HCT116 (cell line): ENCODE measurements at regions not wholly inside any gene's neighbourhood (a gene's known extent, or its start where the extent isn't known, plus 50 kb on each side); places are given as distances from the start of the nearest gene placed in this dataset.

Experiments used
- ATAC-seq: fragments of 200-7000 bp; cut with Tn5 transposase; 2 replicates; pipeline ENCODE4 v1.9.1; 2020; ENCODE audit warnings: mild to moderate bottlenecking, moderate library complexity
- BruUV-seq: library from RNA; stranded (reverse); fragments of 400-500 nt; replicated peaks from 2 replicates; lab custom pipeline; 2021; lab: Mats Ljungman, UMichigan
- CTCF ChIA-PET: fragments of 300-600 bp; sonication (Branson Sonifier 250); formaldehyde crosslinking; loops from one replicate; lab custom pipeline; 2021; ENCODE audit warnings: antibody characterized with exemption; lab: Charles Lee
- POLR2A ChIA-PET: fragments of 300-600, 350-600 bp; sonication (Branson Sonifier 250); formaldehyde crosslinking; loops from one replicate; lab custom pipeline; 2021; ENCODE audit warnings: antibody characterized with exemption; lab: Charles Lee
- RAD21 ChIA-PET, 2 experiments: fragments of 300-600 bp; sonication (Branson Sonifier 250); formaldehyde crosslinking; loops; one replicate each; lab custom pipeline; 2023; ENCODE audit warnings: low total read pairs in 2 of 2; ENCODE audit not compliant: uncharacterized antibody in 2 of 2, unreplicated experiment in 2 of 2, low non-redundant PET in 1 of 2; lab: Charles Lee
- DNase-seq: peaks from one replicate; pipeline ENCODE4 v3.0.0-alpha.2; 2010; ENCODE audit warnings: low read depth, low spot score
- H2AFZ ChIP-seq: fragments of 200-600 bp; shearing (Covaris generic), sonication (generic); 2 replicates; pipeline ENCODE4 v1.6.1; 2017; ENCODE audit warnings: low read depth, mixed run types, mixed read lengths, antibody characterized with exemption, low read length; ENCODE audit not compliant: poor library complexity, severe bottlenecking
- H3K27ac ChIP-seq: 2 replicates; pipeline ENCODE4 v1.5.1; 2012; ENCODE audit warnings: low read depth, low read length
- H3K27me3 ChIP-seq: fragments of 200-600 bp; sonication (generic); 2 replicates; pipeline ENCODE4 v1.6.1; 2016; ENCODE audit warnings: mixed run types, low read length, mixed read lengths; ENCODE audit not compliant: insufficient read depth
- H3K36me3 ChIP-seq, 2 experiments: fragments of 200-500 bp in 1 of 2; fragments of 200-600 bp in 1 of 2; sonication (Bioruptor generic) in 1 of 2; sonication (generic) in 1 of 2; 2 replicates each; pipeline versions ENCODE4 v1.5.1 to v1.6.1; 2014 to 2016; ENCODE audit warnings: low read length in 2 of 2, inconsistent platforms in 1 of 2, mixed read lengths in 1 of 2, mixed run types in 1 of 2; ENCODE audit not compliant: insufficient read depth in 2 of 2, control insufficient read depth in 1 of 2
- H3K4me1 ChIP-seq, 2 experiments: fragments of 200-600 bp in 1 of 2; sonication (generic) in 1 of 2; 2 replicates each; pipeline versions ENCODE4 v1.5.1 to v1.6.1; 2012 to 2017; ENCODE audit warnings: low read length in 2 of 2, inconsistent platforms in 1 of 2, mild to moderate bottlenecking in 1 of 2, mixed read lengths in 1 of 2, mixed run types in 1 of 2, moderate library complexity in 1 of 2; ENCODE audit not compliant: insufficient read depth in 2 of 2, control insufficient read depth in 1 of 2
- H3K4me2 ChIP-seq: fragments of 200-600 bp; sonication (generic); 2 replicates; pipeline ENCODE4 v1.6.1; 2017; ENCODE audit warnings: mixed run types, low read length, mixed read lengths
- H3K4me3 ChIP-seq, 2 experiments: fragments of 200-600 bp in 1 of 2; sonication (generic) in 1 of 2; replicated peaks in 1 of 2; 2 replicates each; pipeline ENCODE4 v1.5.1; 2011 to 2016; ENCODE audit warnings: low read length in 2 of 2, control low read depth in 1 of 2, low read depth in 1 of 2, mild to moderate bottlenecking in 1 of 2, mixed read lengths in 1 of 2, mixed run types in 1 of 2
- H3K79me2 ChIP-seq: fragments of 200-600 bp; sonication (generic); 2 replicates; pipeline ENCODE4 v1.6.1; 2017; ENCODE audit warnings: mild to moderate bottlenecking, mixed run types, low read length, moderate library complexity, mixed read lengths; ENCODE audit not compliant: insufficient read depth
- H3K9ac ChIP-seq: fragments of 200-600 bp; sonication (generic); 2 replicates; pipeline ENCODE4 v1.6.1; 2016; ENCODE audit warnings: low read length, mixed read lengths
- H3K9me2 ChIP-seq: fragments of 200-600 bp; sonication (generic), shearing (Covaris generic); 2 replicates; pipeline ENCODE4 v1.6.1; 2017; ENCODE audit warnings: mixed run types, mild to moderate bottlenecking, moderate library complexity; ENCODE audit not compliant: insufficient read depth
- H3K9me3 ChIP-seq, 2 experiments: fragments of 200-500 bp in 1 of 2; fragments of 200-600 bp in 1 of 2; sonication (Bioruptor generic) in 1 of 2; sonication (generic) in 1 of 2; 2 replicates each; pipeline ENCODE4 v1.6.1; 2014 to 2017; ENCODE audit warnings: low read length in 2 of 2, mixed read lengths in 2 of 2, inconsistent platforms in 1 of 2, low read depth in 1 of 2, mild to moderate bottlenecking in 1 of 2, mixed run types in 1 of 2, moderate library complexity in 1 of 2; ENCODE audit not compliant: control insufficient read depth in 1 of 2, insufficient read depth in 1 of 2
- H4K20me1 ChIP-seq: fragments of 200-600 bp; sonication (generic), shearing (Covaris generic); 2 replicates; pipeline ENCODE4 v1.6.1; 2017; ENCODE audit warnings: mixed run types, mild to moderate bottlenecking, moderate library complexity; ENCODE audit not compliant: insufficient read depth
- ATF3 ChIP-seq: IDR thresholded peaks from 2 replicates; pipeline ENCODE4 v1.6.1; 2012
- CBX3 ChIP-seq: IDR thresholded peaks from 2 replicates; pipeline ENCODE4 v1.6.1; 2012; ENCODE audit warnings: low read depth
- CEBPB ChIP-seq: IDR thresholded peaks from 2 replicates; pipeline ENCODE4 v1.6.1; 2012; ENCODE audit warnings: low read depth
- CTCF ChIP-seq, 3 experiments: fragments of 200-600 bp in 1 of 3; sonication (generic) in 1 of 3; IDR thresholded peaks in 2 of 3; conservative IDR thresholded peaks in 1 of 3; 2 replicates each; pipeline ENCODE4 v1.5.1; 2012 to 2017; ENCODE audit warnings: low read depth in 2 of 3, low read length in 2 of 3, antibody characterized with exemption in 1 of 3, borderline replicate concordance in 1 of 3, control low read depth in 1 of 3, mild to moderate bottlenecking in 1 of 3, mixed read lengths in 1 of 3, mixed run types in 1 of 3, moderate library complexity in 1 of 3; ENCODE audit not compliant: insufficient read depth in 1 of 3
- ELF1 ChIP-seq: IDR thresholded peaks from 2 replicates; pipeline ENCODE4 v1.6.1; 2012; ENCODE audit warnings: low read depth, borderline replicate concordance
- EZH2 ChIP-seq: fragments of 200-600 bp; sonication (generic); IDR thresholded peaks from 2 replicates; pipeline ENCODE4 v1.6.1; 2017; ENCODE audit warnings: antibody characterized with exemption, mixed run types
- EZH2phosphoT487 ChIP-seq: fragments of 200-600 bp; IDR thresholded peaks from 2 replicates; pipeline ENCODE4 v1.6.1; 2018; ENCODE audit warnings: antibody characterized with exemption, borderline replicate concordance
- FOSL1 ChIP-seq: IDR thresholded peaks from 2 replicates; pipeline ENCODE4 v1.6.1; 2012; ENCODE audit warnings: low read depth
- POLR2AphosphoS5 ChIP-seq: IDR thresholded peaks from 2 replicates; pipeline ENCODE4 v1.6.1; 2011; ENCODE audit warnings: mild to moderate bottlenecking, low read depth, low read length, moderate library complexity
- YY1 ChIP-seq: IDR thresholded peaks from 2 replicates; pipeline ENCODE4 v1.6.1; 2011; ENCODE audit warnings: low read length, low read depth, moderate library complexity, mild to moderate bottlenecking; ENCODE audit not compliant: insufficient replicate concordance; ENCODE audit errors: extremely low read depth
- ZBTB33 ChIP-seq: IDR thresholded peaks from 2 replicates; pipeline ENCODE4 v1.6.1; 2011; ENCODE audit warnings: mild to moderate bottlenecking, low read length, moderate library complexity; ENCODE audit not compliant: insufficient replicate concordance; ENCODE audit errors: extremely low read depth
- ZFX ChIP-seq: fragments of 450-650 bp; IDR thresholded peaks from 2 replicates; pipeline ENCODE4 v1.6.1; 2017
- intact Hi-C: fragments of 100-400 bp; cut with micrococcal nuclease; formaldehyde crosslinking; loops from 2 replicates; pipeline ENCODE4 v1.10.0; 2022

GRCh38 chr4:45072981-45073380 lies 346.6 kb upstream of the GNPDA2 start (continued):
- TF ChIP-seq ZBTB33 (no peak), EZH2 (no peak), ZFX (no peak), POLR2AphosphoS5 (no peak), EZH2phosphoT487 (no peak), CTCF (IDR thresholded peaks at IDR 0.05 in 2 of 3, conservative IDR thresholded peaks at IDR 0.05 in 1 of 3; ENCODE audit: borderline replicate concordance in 1 of 3, insufficient read depth in 1 of 3, low read depth in 2 of 3, low read length in 2 of 3) (no peak)
- TF ChIP-seq, all 23 proteins: peak for 0

- TF ChIP-seq ELF1 = no peak
- no peak for TF ChIP-seq CBX3
- TF ChIP-seq EZH2phosphoT487 = no peak
- no peak for TF ChIP-seq CEBPB
- no peak for TF ChIP-seq FOSL1
- TF ChIP-seq YY1 = no peak
- TF ChIP-seq ATF3 = no peak
- no peak for TF ChIP-seq ZBTB33
- Histone ChIP-seq H2AFZ (no peak overlapping the region), H3K79me2 (no peaks in the 10 kb centered on the region), H3K27ac (no peak overlapping the region), H3K36me3 (no peaks in the 10 kb centered on the region), H3K9me3 (peaks cover 3 to 9% of the 10 kb centered on the region in 2 experiments; a peak in 2 of 4 replicates), H3K9me2 (no peaks in the 10 kb centered on the region), H3K27me3 (no peaks in the 10 kb centered on the region), H4K20me1 (no peaks in the 10 kb centered on the region), H3K4me2 (no peak overlapping the region), H3K9ac (no peak overlapping the region), H3K4me3 (no peak overlapping the region), H3K4me1 (no peaks in the 10 kb centered on the region)
- ChIA-PET RAD21 (no interaction called here), POLR2A (no interaction called here), CTCF (no interaction called here)
- ATAC-seq (no peak), DNase-seq (no peak)
- no TSS peak for BruUV-seq
- intact Hi-C loops = no loop called here
Observed at GRCh38 chr4:45064741-45065140, 338.4 kb upstream of the GNPDA2 start.
